ENCODE measurements at regions not wholly inside any gene's neighbourhood (a gene's known extent, or its start where the extent isn't known, plus 50 kb on each side); places are given as distances from the start of the nearest gene placed in this dataset.

DNA sequence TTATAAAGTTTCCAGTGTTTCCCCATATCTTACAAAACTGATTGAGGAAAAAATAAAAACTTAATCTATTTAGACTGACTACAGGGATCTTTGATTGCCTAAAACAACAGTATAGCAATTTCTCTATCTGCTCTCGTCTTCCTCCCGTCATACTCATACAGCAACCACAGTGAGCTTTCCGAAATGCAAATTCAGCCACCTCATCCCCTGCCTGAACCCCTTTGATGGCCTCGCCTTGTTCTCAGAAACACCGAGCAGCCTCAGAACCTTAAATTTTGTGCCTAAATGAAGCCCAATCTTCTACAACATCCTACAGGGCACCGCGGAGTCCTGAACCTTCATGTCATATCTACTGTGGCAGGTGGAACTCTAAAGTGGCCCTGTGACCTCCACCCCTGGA is 223.7 kb upstream of the TMEM132C start:
- DNase-seq, result no peak

- DNase-seq, result no peak
Observed at GRCh38 chr12:128047266-128048060, 219.5 kb upstream of the TMEM132C start.

GRCh38 chr12:128052331-128052730 is 214.6 kb upstream of the TMEM132C start:
- no peak for DNase-seq

GRCh38 chr12:128052777-128053176 is 214.2 kb upstream of the TMEM132C start:
- DNase-seq, result no peak

GRCh38 chr12:128055567-128055966 is 211.4 kb upstream of the TMEM132C start:
- DNase-seq, result no peak

DNA sequence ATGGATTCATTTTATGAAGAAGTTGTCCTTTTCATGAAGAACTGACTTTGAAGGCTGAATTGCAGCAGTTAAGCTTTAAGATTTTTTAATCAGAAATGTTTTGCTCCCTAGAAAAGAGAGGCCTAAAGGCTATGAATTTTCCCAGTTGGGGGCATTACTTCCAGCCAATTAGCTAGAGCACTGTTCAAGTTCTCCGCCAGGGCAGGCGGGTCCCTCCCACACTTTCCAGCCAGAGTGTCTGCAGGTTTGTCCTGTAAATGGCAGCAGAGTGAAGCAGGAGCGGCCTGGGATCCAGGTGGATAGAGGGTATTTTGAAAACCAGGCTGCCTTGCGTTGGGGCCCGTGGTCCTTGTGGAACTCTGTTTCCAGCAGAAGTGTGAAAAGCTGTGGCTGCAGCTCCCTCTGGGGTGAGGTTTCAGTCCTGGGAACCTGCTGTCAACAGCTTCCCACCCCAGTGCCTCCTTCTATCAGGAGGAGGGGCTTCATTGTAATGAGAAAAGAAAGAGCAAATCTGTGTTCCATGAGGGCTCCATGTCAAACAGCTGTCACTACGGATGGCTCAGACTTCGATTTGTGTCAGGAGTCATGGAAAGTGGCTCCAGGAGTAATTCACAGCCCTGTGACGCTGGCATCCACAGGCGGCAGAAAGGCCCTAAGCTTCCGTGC is 210.7 kb upstream of the TMEM132C start:
- no peak for DNase-seq

DNA sequence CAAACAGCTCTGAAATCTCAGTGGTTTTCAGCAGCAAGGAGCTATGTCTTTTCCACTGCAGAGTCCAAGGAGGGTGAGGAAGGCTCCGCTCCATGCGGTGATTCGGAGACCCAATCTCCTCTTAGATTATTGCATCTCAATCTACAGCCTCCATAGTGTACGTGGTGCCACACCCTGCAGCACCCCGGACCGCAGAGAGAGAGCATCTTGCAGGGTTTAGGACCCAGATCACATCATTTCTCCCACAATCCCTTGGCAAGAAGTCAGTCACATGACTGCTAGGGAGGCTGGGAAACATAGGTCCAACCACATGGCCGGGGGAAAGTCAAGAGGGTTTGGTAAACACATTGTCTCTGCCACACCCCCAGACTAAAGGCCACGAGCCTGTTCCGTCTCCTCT is 209.4 kb upstream of the TMEM132C start:
- no peak for DNase-seq

GRCh38 chr12:128059621-128060370 is 207.2 kb upstream of the TMEM132C start:
- no peak for DNase-seq

- DNase-seq, result no peak
Observed at GRCh38 chr12:128068211-128068610, 198.8 kb upstream of the TMEM132C start.

DNA sequence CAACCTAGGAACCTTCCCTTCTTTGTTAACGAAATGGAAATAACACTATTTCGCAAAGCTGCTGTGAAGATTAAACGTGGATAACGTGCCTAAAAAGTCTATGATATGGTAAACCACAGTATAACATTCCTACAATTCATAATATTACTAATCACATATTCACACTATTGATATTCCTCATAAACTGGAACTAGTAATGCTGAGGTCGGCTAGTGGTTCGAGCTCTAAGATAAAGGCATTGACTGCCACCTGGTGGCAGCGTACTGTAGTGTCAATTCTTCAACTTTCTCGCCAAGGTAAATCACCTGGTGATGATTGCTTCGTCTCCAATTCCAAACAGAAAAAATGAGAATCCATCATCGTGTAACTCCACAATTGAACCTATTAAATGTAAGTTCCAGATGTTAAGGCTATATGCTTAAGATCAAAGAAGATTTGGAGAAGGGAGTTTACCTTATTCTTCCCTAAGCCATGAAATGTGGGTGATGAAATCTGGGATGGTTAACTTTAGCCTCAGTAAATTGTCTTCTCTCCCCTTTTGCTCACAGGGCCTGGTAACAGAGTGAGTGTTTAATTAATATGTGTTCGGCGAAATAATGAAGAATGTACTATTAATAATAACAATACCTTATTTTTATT is 197.5 kb upstream of the TMEM132C start:
- DNase-seq, result no peak

DNA sequence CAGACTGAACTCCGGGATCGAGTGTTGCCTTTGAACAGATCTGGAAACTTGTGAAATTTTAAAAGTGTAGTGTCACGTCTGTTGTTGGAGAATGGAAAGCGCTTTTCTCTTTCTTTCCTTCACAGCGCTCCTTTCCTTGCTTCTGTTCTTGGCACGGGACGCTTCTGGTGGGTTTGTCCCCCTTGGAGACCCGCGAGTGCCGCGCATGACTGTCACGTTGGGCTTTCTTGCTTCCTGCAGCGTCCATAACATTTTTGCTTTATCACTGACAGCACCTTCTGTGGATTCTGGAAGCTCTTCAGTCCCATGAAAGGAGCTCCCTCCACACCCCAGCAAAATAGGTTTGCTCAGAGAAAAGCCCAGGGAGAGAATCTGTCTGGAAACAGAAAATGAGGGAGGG is 193.0 kb upstream of the TMEM132C start:
- no peak for DNase-seq

DNA sequence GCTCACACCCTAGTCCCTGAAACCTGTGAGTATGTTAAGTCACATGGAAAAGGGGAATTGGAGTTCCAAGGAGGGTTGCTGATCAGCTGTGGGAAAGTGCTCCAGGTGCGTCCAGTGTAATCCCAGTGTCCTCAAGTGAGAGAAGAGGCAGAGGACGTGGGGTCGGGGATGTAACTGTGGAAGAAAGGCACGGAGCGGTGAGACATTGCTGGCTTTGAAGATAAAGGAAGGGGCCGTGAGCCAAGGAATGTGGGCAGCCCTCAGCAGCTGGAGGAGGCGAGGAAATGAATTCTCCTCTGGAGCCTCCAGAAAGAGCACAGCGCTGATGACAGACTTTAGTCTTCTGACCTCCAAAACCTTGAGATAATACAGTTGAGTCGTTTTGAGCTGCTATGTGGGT is 191.6 kb upstream of the TMEM132C start:
- no peak for DNase-seq

- no peak for DNase-seq
Observed at GRCh38 chr12:128076188-128076587, 190.8 kb upstream of the TMEM132C start.

DNA sequence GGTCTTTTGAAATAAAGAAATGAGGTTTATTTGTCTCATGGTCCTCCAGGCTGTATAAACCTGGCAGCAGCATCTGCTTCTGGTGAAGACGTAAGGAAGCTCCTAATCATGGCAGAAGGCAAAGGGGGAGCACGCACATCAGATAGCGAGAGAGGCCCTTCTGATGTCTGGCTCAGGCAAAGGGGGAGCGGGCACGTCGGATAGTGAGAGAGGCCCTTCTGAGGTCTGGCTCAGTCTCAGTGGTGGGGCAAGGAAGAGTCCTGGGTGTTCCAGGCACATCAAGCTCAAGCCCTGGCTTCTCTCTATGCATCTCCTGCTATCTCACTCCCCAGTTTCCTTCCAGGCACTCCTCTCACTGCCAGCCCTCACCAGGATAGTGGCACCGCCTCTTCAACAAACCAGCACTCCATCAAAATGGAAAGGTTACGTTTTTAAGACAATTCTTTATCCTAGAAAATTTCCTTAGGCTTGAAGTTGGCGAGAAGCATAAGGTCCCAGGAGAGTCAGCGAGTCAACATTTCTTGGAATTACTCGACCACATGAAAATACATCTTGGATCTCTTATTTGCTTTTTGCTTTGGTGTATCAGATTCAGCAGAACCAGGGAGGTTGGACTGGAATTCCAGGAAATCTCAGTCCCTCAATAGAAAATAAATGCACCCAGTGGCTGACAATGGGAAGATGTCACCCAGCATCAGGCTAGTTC is 189.6 kb upstream of the TMEM132C start:
- DNase-seq, result no peak

DNA sequence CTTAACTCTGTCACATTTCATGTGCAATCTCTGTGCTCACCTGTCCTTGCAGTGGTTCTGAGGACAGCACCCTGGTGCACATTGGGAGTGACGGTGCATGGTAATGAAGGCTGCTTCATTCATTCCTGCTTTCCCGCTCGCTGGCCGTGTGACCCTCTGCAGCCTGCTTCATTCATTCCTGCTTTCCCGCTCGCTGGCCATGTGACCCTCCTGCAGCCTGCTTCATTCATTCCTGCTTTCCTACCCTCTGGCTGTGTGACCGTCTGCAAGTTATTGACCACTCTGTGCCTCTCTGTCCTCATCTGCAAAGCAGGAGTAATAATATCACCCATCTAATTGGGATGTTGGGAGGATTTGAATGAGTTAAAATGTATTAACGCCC is 189.1 kb upstream of the TMEM132C start:
- no peak for DNase-seq

DNA sequence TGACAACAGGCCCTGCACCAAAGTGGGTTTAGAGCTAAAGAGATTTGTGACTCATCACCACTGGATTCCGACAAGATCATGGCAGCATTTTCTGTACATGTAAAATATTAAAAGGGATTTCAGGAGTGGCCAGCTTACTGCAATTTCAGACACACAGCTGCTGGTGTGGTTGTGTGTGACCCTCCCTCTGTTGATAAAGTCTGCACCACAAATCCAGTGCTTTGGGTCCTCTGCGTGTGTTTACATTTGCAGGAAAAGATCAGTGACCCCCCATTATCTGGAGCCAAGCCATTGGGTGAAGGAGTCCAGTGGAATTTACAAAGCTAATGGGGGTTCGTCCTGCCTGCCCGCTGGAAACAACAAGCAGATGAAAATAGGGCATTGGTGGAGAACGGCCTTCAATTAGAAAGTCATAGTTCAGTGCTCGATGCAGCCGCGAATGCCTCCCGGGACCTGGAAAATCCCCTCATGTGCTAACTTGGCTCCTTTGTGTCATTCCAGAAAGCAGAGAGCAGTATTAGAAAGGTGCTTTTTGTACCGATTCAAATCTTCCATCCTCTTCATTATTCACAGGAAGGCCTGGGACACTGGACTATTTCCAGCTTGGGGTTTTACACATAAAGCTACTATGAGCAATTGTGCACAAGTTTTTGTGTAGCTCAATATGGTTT is 188.5 kb upstream of the TMEM132C start:
- DNase-seq, result no peak

GRCh38 chr12:128079446-128079845 is 187.5 kb upstream of the TMEM132C start:
- DNase-seq, result no peak

GRCh38 chr12:128083132-128083729 is 183.7 kb upstream of the TMEM132C start:
- DNase-seq, result no peak

GRCh38 chr12:128088926-128089325 is 178.0 kb upstream of the TMEM132C start:
- DNase-seq, result no peak

DNA sequence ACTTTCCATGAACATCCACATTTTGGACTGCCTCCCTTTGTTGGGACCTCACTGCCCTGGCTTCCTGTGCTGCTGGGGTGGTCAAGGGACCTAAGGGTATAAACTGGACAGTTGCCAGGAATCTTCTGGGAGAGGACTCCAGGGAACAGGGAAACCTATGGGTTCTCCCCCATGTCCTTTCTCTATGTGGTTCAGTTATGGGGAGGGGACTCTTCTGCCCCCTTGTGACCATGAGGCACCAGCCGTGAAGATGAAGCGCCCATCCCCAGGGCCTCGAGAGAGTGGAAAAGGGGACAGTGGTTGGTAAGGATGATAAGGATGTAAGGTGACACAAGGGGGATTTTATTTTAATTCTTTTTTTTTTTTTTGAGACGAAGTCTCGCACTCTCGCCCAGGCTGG is 177.0 kb upstream of the TMEM132C start:
- no peak for DNase-seq

- no peak for DNase-seq
Observed at GRCh38 chr12:128091101-128091720, 175.8 kb upstream of the TMEM132C start.
